ENCODE measurements at regions not wholly inside any gene's neighbourhood (a gene's known extent, or its start where the extent isn't known, plus 50 kb on each side); places are given as distances from the start of the nearest gene placed in this dataset.
A peak's percentile ranks its signal among the peaks of the same experiment; 100 is the strongest.

- peak; percentile 79 for TF ChIP-seq CTCF (conservative IDR thresholded peaks at IDR 0.05; ENCODE audit: low read depth, low read length)
- no peak for TF ChIP-seq EZH2 (IDR thresholded peaks at IDR 0.05; ENCODE audit: borderline replicate concordance, low read depth, low read length, poor library complexity, severe bottlenecking)
These were observed 201.7 kb upstream of the PRSS58 start for GRCh38 chr7:142459551-142459963.
